HG02885 (cell line): ENCODE measurements at regions not wholly inside any gene's neighbourhood (a gene's known extent, or its start where the extent isn't known, plus 50 kb on each side); places are given as distances from the start of the nearest gene placed in this dataset.

ENCODE experiments used
- ATAC-seq: cut with Tn5 transposase; IDR thresholded peaks from one replicate; pipeline ENCODE4 v1.9.1; 2021; ENCODE audit warnings: mild to moderate bottlenecking; ENCODE audit not compliant: unreplicated experiment, poor library complexity

- no peak for ATAC-seq
Observed at GRCh38 chr9:23382418-23382817, 443.6 kb downstream of the ELAVL2 start.

DNA sequence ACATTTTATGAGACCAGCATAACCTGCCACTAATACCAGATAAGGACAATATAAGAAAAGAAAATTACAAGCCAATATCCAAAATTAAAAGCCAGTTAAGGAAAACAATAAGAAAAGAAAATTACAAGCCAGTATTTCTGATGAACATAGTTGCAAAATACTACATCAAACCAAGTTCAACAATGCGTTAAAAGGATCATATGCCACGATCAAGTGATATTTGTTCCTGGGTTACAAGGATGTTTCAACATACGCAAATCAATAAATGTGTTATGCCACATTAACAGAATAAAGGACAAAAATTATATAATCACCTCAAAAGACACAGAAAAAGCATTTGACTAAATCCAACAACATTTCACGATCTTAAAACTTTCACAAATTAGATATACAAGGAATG lies 431.9 kb downstream of the ELAVL2 start:
- no peak for ATAC-seq

- ATAC-seq: no peak
Observed at GRCh38 chr9:23408874-23409273, 417.2 kb downstream of the ELAVL2 start.

DNA sequence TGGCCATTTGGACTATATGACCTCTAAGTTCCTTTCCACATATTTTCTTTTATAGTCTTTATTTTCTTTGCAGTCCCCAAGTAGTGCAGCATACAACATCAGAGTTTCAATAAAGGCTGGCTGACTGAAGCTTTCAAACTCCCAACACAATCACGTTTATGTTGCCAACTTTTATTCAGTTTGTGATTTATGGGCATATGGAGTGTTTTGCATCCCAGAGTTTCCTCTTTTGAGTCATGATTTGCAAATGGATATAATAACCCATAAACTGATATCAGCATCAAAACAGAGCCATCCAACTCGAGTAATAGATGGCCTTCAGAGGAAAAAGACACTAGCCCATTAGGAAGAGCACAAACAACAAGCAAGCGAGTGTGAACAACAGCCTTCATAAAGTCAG lies 414.0 kb downstream of the ELAVL2 start:
- no peak for ATAC-seq

DNA sequence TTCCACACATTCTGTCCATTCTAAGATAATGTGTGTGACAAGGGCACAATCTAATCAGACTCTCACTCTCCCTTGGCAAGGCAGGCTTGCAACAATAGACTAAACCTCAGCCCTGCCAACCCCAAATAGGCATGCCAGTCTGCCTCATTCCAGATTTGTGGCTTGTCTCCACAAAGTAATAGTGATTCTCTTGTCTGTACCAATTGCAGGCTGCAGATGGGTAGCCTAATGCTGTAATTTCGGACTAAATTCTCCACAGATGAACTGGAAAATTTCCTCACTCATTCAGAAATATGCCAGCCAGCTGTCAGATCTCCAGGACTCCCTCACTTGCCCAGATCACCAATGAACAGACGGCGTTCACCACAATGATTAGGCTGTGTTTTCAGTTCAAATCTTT lies 413.6 kb downstream of the ELAVL2 start:
- no peak for ATAC-seq

DNA sequence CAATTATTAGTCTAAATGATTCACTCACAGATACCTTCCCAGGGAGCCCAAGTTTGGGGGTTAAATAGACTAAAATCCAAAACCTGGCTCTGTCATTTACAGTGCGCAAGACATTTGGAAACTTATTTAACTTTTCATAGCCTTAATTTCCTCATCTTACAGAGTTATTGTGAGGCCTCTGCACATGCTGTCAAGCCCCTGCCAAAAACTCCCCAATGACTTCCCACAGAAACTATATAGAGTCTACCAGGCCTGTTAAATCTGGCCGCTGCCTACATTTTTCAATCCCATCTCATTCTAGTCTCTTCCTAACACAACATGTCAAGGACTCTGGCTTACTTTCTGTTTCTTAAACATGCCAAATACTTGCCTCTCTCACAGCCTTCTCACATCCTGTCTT lies 412.5 kb downstream of the ELAVL2 start:
- no peak for ATAC-seq

- ATAC-seq: no peak
Observed at GRCh38 chr9:23423999-23424398, 402.0 kb downstream of the ELAVL2 start.

GRCh38 chr9:23426144-23426543 lies 399.9 kb downstream of the ELAVL2 start:
- no peak for ATAC-seq

DNA sequence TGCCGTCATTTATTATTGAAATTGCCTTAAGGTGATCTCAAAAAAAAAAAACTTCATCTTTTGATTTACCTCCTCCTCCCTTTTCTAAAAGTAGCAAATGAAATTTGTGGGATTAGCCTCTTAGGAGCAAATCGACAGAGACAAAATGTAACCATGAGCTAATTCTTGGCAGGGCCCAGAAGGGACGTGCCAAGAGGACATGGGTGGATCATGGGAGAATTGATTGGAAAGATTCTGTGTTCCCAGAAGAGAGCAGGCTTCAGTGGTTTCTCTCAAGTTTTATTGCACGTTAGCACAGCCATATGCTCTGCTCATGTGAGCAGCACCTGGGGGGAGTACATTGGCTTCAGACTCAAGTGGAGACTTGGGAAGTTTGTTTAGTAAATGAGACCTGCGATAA lies 394.6 kb downstream of the ELAVL2 start:
- no peak for ATAC-seq

DNA sequence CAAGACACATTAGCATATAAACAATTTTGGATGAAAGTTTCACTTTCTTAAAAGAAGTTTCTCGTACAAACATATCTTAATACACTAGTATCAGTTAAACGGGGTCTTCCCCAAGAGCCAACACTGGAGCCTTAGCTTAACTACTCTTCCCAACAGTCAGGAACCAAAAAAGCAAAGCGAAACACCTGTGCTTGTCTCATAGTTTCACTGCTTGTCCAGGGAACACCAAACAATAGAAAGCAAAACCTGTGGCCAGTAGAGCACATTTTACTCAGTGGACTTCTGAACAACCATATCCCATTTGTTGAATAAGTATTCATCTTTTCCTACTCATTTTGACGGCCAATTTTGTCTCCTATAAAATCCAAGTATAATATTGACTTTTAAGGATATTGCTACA lies 391.4 kb downstream of the ELAVL2 start:
- ATAC-seq: no peak

- ATAC-seq: no peak
Observed at GRCh38 chr9:23438299-23438907, 387.6 kb downstream of the ELAVL2 start.

DNA sequence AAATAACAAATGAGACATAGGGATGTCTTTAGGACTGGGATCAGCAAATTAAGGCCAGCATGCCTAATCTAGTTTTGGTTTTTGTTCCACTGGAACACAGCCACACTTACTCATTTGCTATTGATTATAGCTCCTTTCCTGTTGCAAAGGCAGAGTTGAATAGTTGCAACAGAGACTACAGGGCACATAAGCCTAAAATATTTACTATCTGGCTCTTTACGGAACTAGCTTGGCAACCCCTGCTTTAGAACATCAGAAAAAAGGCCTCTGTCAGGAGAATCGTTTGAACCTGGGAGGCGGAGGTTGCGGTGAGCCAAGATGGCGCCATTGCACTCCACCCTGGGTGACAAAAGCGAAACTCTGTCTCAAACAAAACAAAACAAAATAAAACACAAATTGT lies 384.8 kb downstream of the ELAVL2 start:
- no peak for ATAC-seq

DNA sequence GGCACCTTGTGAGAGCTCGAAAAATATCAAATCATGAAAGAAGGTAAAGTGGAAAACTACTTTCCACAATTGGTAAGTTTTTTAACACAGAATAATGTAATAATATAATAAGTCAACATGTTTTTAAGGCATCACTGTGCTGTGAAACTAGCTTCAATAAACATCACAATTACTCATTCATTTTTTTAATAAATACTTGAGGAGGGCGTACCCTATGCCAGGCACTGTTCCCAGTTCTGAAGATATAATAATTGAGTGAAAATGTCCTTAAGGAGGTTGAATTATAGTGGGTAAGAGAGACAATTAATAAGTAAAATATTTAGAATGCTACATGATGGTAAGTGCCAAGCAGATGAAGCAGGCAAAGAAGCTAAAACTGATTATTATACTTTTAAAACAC lies 381.4 kb downstream of the ELAVL2 start:
- no peak for ATAC-seq

- no peak for ATAC-seq
Observed at GRCh38 chr9:23447166-23447565, 378.9 kb downstream of the ELAVL2 start.

DNA sequence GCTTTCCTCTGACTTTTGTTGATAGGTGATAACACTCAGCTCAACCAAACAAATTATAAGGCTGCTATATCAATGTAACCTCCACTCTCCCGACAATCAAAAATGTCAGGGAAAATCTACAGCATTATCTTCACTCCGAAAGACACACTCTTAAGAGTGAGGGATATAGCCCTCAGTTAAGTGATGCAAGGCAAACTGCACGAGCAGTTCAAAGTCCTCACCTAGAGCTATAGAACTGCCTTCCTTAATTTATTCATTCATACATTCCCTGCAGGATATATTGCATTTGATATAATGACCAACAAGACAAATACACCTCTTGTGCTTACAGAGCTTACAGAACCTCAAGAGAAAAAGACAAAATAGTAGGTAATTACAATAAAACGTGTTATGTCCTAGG lies 378.1 kb downstream of the ELAVL2 start:
- no peak for ATAC-seq

DNA sequence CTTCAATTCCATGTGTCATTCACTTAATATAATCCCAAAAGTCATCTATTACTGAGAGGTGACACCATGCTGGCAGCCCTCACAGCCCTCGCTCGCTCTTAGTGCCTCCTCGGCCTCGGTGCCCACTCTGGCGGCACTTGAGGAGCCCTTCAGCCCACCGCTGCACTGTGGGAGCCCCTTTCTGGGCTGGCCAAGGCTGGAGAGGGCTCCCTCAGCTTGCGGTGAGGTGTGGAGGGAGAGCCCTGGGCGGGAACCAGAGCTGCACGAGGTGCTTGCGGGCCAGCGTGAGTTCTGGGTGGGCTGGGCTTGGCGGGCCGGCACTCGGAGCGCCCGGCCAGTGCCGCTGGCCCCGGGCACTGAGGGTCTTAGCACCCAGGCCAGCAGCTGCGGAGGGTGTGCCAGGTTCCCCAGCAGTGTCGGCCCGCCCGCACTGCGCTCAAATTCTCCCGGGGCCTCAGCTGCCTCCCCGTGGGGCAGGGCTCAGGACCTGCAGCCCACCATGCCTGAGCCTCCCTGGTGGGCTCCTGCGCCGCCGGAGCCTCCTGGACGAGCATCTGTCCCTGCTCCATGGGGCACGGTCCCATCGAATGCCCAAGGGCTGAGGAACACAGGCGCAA lies 374.1 kb downstream of the ELAVL2 start:
- no peak for ATAC-seq

DNA sequence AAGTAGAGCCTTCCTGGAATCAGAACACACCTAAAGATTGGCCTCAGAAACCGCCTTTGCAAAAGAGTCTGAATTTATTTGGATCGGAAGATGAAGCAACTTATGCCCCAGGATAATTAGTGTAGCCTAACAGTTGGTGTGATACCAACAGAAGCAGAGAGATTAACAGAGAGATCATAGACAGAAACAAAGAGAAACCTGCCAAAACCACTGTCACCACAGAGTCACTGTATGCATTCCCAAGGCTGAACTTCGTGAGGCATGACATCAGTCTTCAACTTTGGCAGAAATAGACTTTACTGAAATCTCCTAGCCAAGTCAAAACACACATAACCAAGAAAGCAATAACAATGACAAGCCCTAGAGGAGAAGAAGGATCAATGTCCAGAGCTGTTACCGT lies 361.8 kb downstream of the ELAVL2 start:
- no peak for ATAC-seq

GRCh38 chr9:23467276-23467675 lies 358.8 kb downstream of the ELAVL2 start:
- no peak for ATAC-seq

GRCh38 chr9:23477908-23478307 lies 348.1 kb downstream of the ELAVL2 start:
- ATAC-seq: no peak

GRCh38 chr9:23483566-23483965 lies 342.5 kb downstream of the ELAVL2 start:
- ATAC-seq: no peak

- ATAC-seq: peak; percentile 56
Observed at GRCh38 chr9:23492126-23493002, 333.7 kb downstream of the ELAVL2 start.

DNA sequence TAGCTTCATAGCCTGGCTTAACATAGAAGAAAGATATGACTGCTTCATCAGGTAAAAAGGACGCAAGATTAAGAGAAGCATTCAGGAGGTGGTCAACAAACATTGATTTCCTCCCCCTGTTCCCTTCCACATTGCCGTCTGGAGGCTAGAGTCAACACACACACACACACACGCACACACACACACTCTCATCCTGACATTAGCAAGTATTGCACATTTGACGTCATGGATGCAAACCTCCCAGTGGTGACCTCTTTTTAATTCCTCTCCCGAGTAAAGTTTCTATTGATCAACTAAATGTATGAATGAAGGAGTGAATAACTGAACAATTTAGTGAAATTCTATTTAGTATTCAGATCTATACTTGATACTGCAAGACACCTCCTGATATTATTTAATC lies 332.8 kb downstream of the ELAVL2 start:
- no peak for ATAC-seq
